Mucosa of descending colon (tissue), 3 donors: ENCODE measurements at regions not wholly inside any gene's neighbourhood (a gene's known extent, or its start where the extent isn't known, plus 50 kb on each side); places are given as distances from the start of the nearest gene placed in this dataset.

Experiments
- ATAC-seq: fragments of 200-7000 bp; cut with Tn5 transposase; one replicate; pipeline ENCODE4 v1.9.1; 2020; ENCODE audit warnings: mild to moderate bottlenecking, moderate library complexity
- DNase-seq, 3 donors: peaks; one replicate each; pipeline ENCODE4 v3.0.0-alpha.2; 2020
- H3K36me3 ChIP-seq: fragments of 200-600 bp; one replicate; pipeline ENCODE4 v1.8.0; 2021; ENCODE audit warnings: low read depth, mild to moderate bottlenecking
- H3K4me1 ChIP-seq: fragments of 200-600 bp; one replicate; pipeline ENCODE4 v1.8.0; 2021; ENCODE audit warnings: low read depth, mild to moderate bottlenecking
- H3K4me3 ChIP-seq: fragments of 200-600 bp; one replicate; pipeline ENCODE4 v1.8.0; 2021; ENCODE audit warnings: mild to moderate bottlenecking
- H3K9me3 ChIP-seq: fragments of 200-600 bp; one replicate; pipeline ENCODE4 v1.8.0; 2021; ENCODE audit warnings: mild to moderate bottlenecking
- CTCF ChIP-seq: fragments of 200-600 bp; IDR thresholded peaks from one replicate; pipeline ENCODE4 v1.8.0; 2022; ENCODE audit warnings: antibody characterized with exemption, mild to moderate bottlenecking
- intact Hi-C, 2 donors: fragments of 100-400 bp; cut with DNase I in 1 of 2; cut with micrococcal nuclease in 1 of 2; formaldehyde crosslinking; loops; one replicate each; pipeline versions ENCODE4 v1.11.0 to v1.11.1; 2022; cut with DNase I, micrococcal nuclease
- donor health status: DM: no; HTN: no; CAD: no; lungs with moderate emphysema.
- donor health status: DM: no; HTN: no; CAD: no.
- donor health status: DM: no; HTN: yes; CAD: no.

GRCh38 chr10:3496138-3496537, 288.9 kb downstream of the KLF6 start:
- TF ChIP-seq CTCF = no peak
- H3K36me3 ChIP-seq = no peaks in the 10 kb centered on the region
- DNase-seq = no peak
- no peaks in the 10 kb centered on the region for H3K9me3 ChIP-seq
- no peak overlapping the region for H3K4me3 ChIP-seq
- ATAC-seq = no peak
- no peaks in the 10 kb centered on the region for H3K4me1 ChIP-seq
- intact Hi-C loops = no loop called here

- ATAC-seq (no peak), DNase-seq (no peak)
Measured at GRCh38 chr10:3495281-3495680, 289.7 kb downstream of the KLF6 start.

GRCh38 chr10:3494838-3495230, 290.2 kb downstream of the KLF6 start:
- Histone ChIP-seq H3K4me1 (no peaks in the 10 kb centered on the region), H3K9me3 (no peaks in the 10 kb centered on the region), H3K36me3 (no peaks in the 10 kb centered on the region), H3K4me3 (no peak overlapping the region)
- no peak for TF ChIP-seq CTCF
- DNase-seq (no peak), ATAC-seq (no peak)
- intact Hi-C loops = no loop called here

More at GRCh38 chr10:3495281-3495680, 289.7 kb downstream of the KLF6 start:
- intact Hi-C loops = no loop called here
- Histone ChIP-seq H3K9me3 (no peaks in the 10 kb centered on the region), H3K4me3 (no peak overlapping the region), H3K36me3 (no peaks in the 10 kb centered on the region), H3K4me1 (no peaks in the 10 kb centered on the region)
- TF ChIP-seq CTCF = no peak

- ATAC-seq = no peak
Measured at GRCh38 chr10:3494131-3494837, 290.7 kb downstream of the KLF6 start.

GRCh38 chr10:3493621-3494020, 291.4 kb downstream of the KLF6 start:
- intact Hi-C loops = no loop called here
- no peak for TF ChIP-seq CTCF
- Histone ChIP-seq H3K4me1 (no peaks in the 10 kb centered on the region), H3K4me3 (no peak overlapping the region), H3K9me3 (no peaks in the 10 kb centered on the region), H3K36me3 (no peaks in the 10 kb centered on the region)
- ATAC-seq (no peak), DNase-seq (no peak)

More at GRCh38 chr10:3494131-3494837, 290.7 kb downstream of the KLF6 start:
- no peak for DNase-seq
- Histone ChIP-seq H3K36me3 (no peaks in the 10 kb centered on the region), H3K4me3 (no peak overlapping the region), H3K4me1 (no peaks in the 10 kb centered on the region), H3K9me3 (no peaks in the 10 kb centered on the region)
- intact Hi-C loops = no loop called here
- TF ChIP-seq CTCF = no peak

GRCh38 chr10:3491571-3491970, 293.4 kb downstream of the KLF6 start:
- ATAC-seq = no peak
- intact Hi-C loops = no loop called here

More at GRCh38 chr10:3491571-3491970, 293.4 kb downstream of the KLF6 start:
- no peak overlapping the region for H3K4me3 ChIP-seq
- no peak for DNase-seq
- H3K36me3 ChIP-seq = no peaks in the 10 kb centered on the region
- H3K4me1 ChIP-seq = no peaks in the 10 kb centered on the region
- no peaks in the 10 kb centered on the region for H3K9me3 ChIP-seq
- no peak for TF ChIP-seq CTCF
